K562 (cell line): ENCODE measurements at regions not wholly inside any gene's neighbourhood (a gene's known extent, or its start where the extent isn't known, plus 50 kb on each side); places are given as distances from the start of the nearest gene placed in this dataset.
"Not testable (repeated sequence)": the region's sequence is repeated elsewhere in the genome, so short reads cannot be mapped to it uniquely, and the experiment has no call there.

Experiments
- ATAC-seq: fragments of 200-7000 bp; cut with Tn5 transposase; 3 replicates; pipeline ENCODE4 v1.9.1; 2020; ENCODE audit warnings: moderate library complexity
- BruUV-seq: library from RNA; stranded (reverse); fragments of 400-500 nt; replicated peaks from 2 replicates; lab custom pipeline; 2021; lab: Mats Ljungman, UMichigan
- CTCF ChIA-PET: fragments of 300-600 bp; formaldehyde crosslinking; extraction: SDS; loops from one replicate; lab custom pipeline; 2021; ENCODE audit warnings: low intra/inter-chr PET ratio; lab: Yijun Ruan, JAX
- POLR2A ChIA-PET: fragments of 300-600, 350-650 bp; sonication (Branson Sonifier 250); formaldehyde crosslinking; extraction: SDS; loops from one replicate; lab custom pipeline; 2021; ENCODE audit warnings: antibody characterized with exemption, inconsistent platforms; lab: Yijun Ruan, JAX
- DNase-seq, 4 experiments: peaks; one replicate each; pipeline versions ENCODE4 v3.0.0 to v3.0.0-alpha.2; 2011 to 2018; ENCODE audit warnings: low spot score in 3 of 4, mixed read lengths in 3 of 4; ENCODE audit errors: extremely low read depth in 1 of 4
- FAIRE-seq: peaks from 2 replicates; lab custom pipeline; 2011; peaks lifted over from hg19 to GRCh38; lab: Jason Lieb, UNC
- H2AFZ ChIP-seq: 2 replicates; pipeline ENCODE4 v1.6.0; 2011; ENCODE audit warnings: low read depth, low read length, control low read depth, inconsistent platforms
- H3K27ac ChIP-seq: fragments of 200-600 bp; 3 replicates; pipeline ENCODE4 v1.8.0; 2011; ENCODE audit warnings: low read depth, mild to moderate bottlenecking, control low read depth, inconsistent platforms, low read length, moderate library complexity, mixed read lengths; ENCODE audit errors: extremely low read depth
- H3K27me3 ChIP-seq, 2 experiments: fragments of 300-600 bp in 1 of 2; 2 replicates in 1 of 2; 3 replicates in 1 of 2; pipeline versions ENCODE4 v1.6.0 to v1.8.0; 2011; ENCODE audit warnings: inconsistent platforms in 2 of 2, low read length in 2 of 2, mild to moderate bottlenecking in 1 of 2, mixed read lengths in 1 of 2, moderate library complexity in 1 of 2; ENCODE audit not compliant: control insufficient read depth in 2 of 2, insufficient read depth in 2 of 2
- H3K36me3 ChIP-seq: fragments of 300-600 bp; 3 replicates; pipeline ENCODE4 v1.8.0; 2011; ENCODE audit warnings: mild to moderate bottlenecking, low read length, inconsistent platforms; ENCODE audit not compliant: control insufficient read depth, insufficient read depth
- H3K4me1 ChIP-seq, 2 experiments: fragments of 200-600 bp in 1 of 2; replicated peaks in 1 of 2; 2 replicates in 1 of 2; 3 replicates in 1 of 2; pipeline versions ENCODE4 v1.5.1 to v1.8.0; 2011; ENCODE audit warnings: inconsistent platforms in 2 of 2, low read length in 2 of 2, mild to moderate bottlenecking in 1 of 2, mixed read lengths in 1 of 2, moderate library complexity in 1 of 2; ENCODE audit not compliant: control insufficient read depth in 2 of 2, insufficient read depth in 2 of 2
- H3K4me2 ChIP-seq: 2 replicates; pipeline ENCODE4 v1.6.1; 2011; ENCODE audit warnings: low read length, control low read depth, inconsistent platforms, mixed read lengths; ENCODE audit not compliant: insufficient read depth
- H3K4me3 ChIP-seq: fragments of 200-600 bp; sonication (generic), shearing (Covaris generic); 2 replicates; pipeline ENCODE4 v1.5.1; 2016; ENCODE audit warnings: control low read depth, inconsistent platforms
- H3K79me2 ChIP-seq: fragments of 200-600 bp; 3 replicates; pipeline ENCODE4 v1.8.0; 2011; ENCODE audit warnings: low read length, inconsistent platforms; ENCODE audit not compliant: control insufficient read depth, insufficient read depth
- H3K9ac ChIP-seq, 2 experiments: 2 replicates each; pipeline versions ENCODE4 v1.6.0 to v1.6.1; 2011; ENCODE audit warnings: low read depth in 2 of 2, low read length in 2 of 2, control low read depth in 1 of 2, inconsistent platforms in 1 of 2, mild to moderate bottlenecking in 1 of 2, mixed read lengths in 1 of 2; ENCODE audit not compliant: insufficient read depth in 1 of 2
- H3K9me1 ChIP-seq: one replicate; pipeline ENCODE4 v1.6.0; 2011; ENCODE audit warnings: inconsistent platforms, mild to moderate bottlenecking, low read length, moderate library complexity; ENCODE audit not compliant: control insufficient read depth, insufficient read depth
- H3K9me3 ChIP-seq: replicated peaks from 2 replicates; pipeline ENCODE4 v1.5.1; 2011; ENCODE audit warnings: low read depth, low read length, inconsistent platforms; ENCODE audit not compliant: control insufficient read depth, insufficient read depth
- H4K20me1 ChIP-seq: replicated peaks from 2 replicates; pipeline ENCODE4 v1.6.1; 2011; ENCODE audit warnings: low read length, inconsistent platforms, mixed read lengths; ENCODE audit not compliant: control insufficient read depth, insufficient read depth
- ARHGAP35 ChIP-seq: fragments of 450-650 bp; IDR thresholded peaks from 2 replicates; pipeline ENCODE4 v1.6.1; 2018; ENCODE audit not compliant: partially characterized antibody
- NELFE ChIP-seq: IDR thresholded peaks from 2 replicates; pipeline ENCODE4 v1.6.1; 2011; ENCODE audit warnings: mild to moderate bottlenecking; ENCODE audit not compliant: insufficient read depth, insufficient read length
- WGBS: fragments of 100-300 bp; shearing (Covaris generic); methylation state at CpG from one replicate; pipeline ENCODE4 v1.1.6; 2016; ENCODE audit warnings: low coverage, mixed read lengths; ENCODE audit not compliant: insufficient coverage; ENCODE audit errors: missing lambda C conversion rate; 5-methylcytosine and 5-hydroxymethylcytosine counted together
- in situ Hi-C: fragments of 300-500 bp; cut with MboI; formaldehyde crosslinking; loops from 4 replicates; pipeline ENCODE4 v1.15.0; 2018; ENCODE audit warnings: inconsistent platforms, mixed read lengths
- intact Hi-C: fragments of 100-400 bp; cut with micrococcal nuclease; formaldehyde crosslinking; loops from 2 replicates; pipeline ENCODE4 v1.14.2; 2022

GRCh38 chr13:65111223-65111622, 2118.9 kb downstream of the PCDH9 start:
- no peak overlapping the region for H2AFZ ChIP-seq
- in situ Hi-C loops (no loop called here), intact Hi-C loops (no loop called here)
- H3K4me2 ChIP-seq: no peak overlapping the region
- POLR2A ChIA-PET: no interaction called here
- H3K27ac ChIP-seq: no peak overlapping the region
- H3K27me3 ChIP-seq: no peaks in the 10 kb centered on the region
- CTCF ChIA-PET: no interaction called here
- H3K79me2 ChIP-seq: no peaks in the 10 kb centered on the region
- no peaks in the 10 kb centered on the region for H3K4me1 ChIP-seq
- H3K9me1 ChIP-seq: no peaks in the 10 kb centered on the region
- no peak overlapping the region for H3K4me3 ChIP-seq
- no TSS peak for BruUV-seq
- no peak overlapping the region for H3K9ac ChIP-seq
- no CpG with 5 or more reads among the region's 1 CpG for WGBS
- ATAC-seq: no peak
- H4K20me1 ChIP-seq: no peaks in the 10 kb centered on the region
- no peak for DNase-seq
- H3K9me3 ChIP-seq: no peaks in the 10 kb centered on the region
- H3K36me3 ChIP-seq: no peaks in the 10 kb centered on the region
- TF ChIP-seq ARHGAP35 (no peak), NELFE (no peak)
- FAIRE-seq: no peak

GRCh38 chr13:65104436-65104835, 2125.7 kb downstream of the PCDH9 start:
- H3K4me2 ChIP-seq, H3K4me3 ChIP-seq, H3K9me3 ChIP-seq, H3K27ac ChIP-seq, BruUV-seq, H4K20me1 ChIP-seq, ATAC-seq, intact Hi-C loops, H3K9me1 ChIP-seq, H3K4me1 ChIP-seq, POLR2A ChIA-PET, in situ Hi-C loops, CTCF ChIA-PET, FAIRE-seq, H3K27me3 ChIP-seq, H3K79me2 ChIP-seq, H3K36me3 ChIP-seq, H3K9ac ChIP-seq, DNase-seq, H2AFZ ChIP-seq: not testable (repeated sequence)
- 0% methylated on average over 3 of the region's 3 CpGs for WGBS
